A673 (cell line): ENCODE measurements at regions not wholly inside any gene's neighbourhood (a gene's known extent, or its start where the extent isn't known, plus 50 kb on each side); places are given as distances from the start of the nearest gene placed in this dataset.

Source experiments
- EZH2 ChIP-seq: fragments of 200-600 bp; sonication (generic); IDR thresholded peaks from 2 replicates; pipeline ENCODE4 v1.6.1; 2017; ENCODE audit warnings: borderline replicate concordance, low read depth, mild to moderate bottlenecking, mixed read lengths, antibody characterized with exemption, low read length; ENCODE audit not compliant: poor library complexity, severe bottlenecking
- TF ChIP-seq, protein P1 (sequence below): fragments of 300-800, 200-600 bp; sonication (generic); conservative IDR thresholded peaks from 2 replicates; pipeline ENCODE4 v1.5.1; 2017; ENCODE audit warnings: low read depth, mild to moderate bottlenecking, antibody characterized with exemption, low read length, moderate library complexity, mixed read lengths

GRCh38 chr11:116519499-116519898, 253.3 kb downstream of the BUD13 start:
- TF ChIP-seq, protein P1, sequence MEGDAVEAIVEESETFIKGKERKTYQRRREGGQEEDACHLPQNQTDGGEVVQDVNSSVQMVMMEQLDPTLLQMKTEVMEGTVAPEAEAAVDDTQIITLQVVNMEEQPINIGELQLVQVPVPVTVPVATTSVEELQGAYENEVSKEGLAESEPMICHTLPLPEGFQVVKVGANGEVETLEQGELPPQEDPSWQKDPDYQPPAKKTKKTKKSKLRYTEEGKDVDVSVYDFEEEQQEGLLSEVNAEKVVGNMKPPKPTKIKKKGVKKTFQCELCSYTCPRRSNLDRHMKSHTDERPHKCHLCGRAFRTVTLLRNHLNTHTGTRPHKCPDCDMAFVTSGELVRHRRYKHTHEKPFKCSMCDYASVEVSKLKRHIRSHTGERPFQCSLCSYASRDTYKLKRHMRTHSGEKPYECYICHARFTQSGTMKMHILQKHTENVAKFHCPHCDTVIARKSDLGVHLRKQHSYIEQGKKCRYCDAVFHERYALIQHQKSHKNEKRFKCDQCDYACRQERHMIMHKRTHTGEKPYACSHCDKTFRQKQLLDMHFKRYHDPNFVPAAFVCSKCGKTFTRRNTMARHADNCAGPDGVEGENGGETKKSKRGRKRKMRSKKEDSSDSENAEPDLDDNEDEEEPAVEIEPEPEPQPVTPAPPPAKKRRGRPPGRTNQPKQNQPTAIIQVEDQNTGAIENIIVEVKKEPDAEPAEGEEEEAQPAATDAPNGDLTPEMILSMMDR, result no peak
- no peak for TF ChIP-seq EZH2
